HCT116 (cell line): ENCODE measurements at regions not wholly inside any gene's neighbourhood (a gene's known extent, or its start where the extent isn't known, plus 50 kb on each side); places are given as distances from the start of the nearest gene placed in this dataset.

Experiments used
- ATAC-seq: fragments of 200-7000 bp; cut with Tn5 transposase; 2 replicates; pipeline ENCODE4 v1.9.1; 2020; ENCODE audit warnings: mild to moderate bottlenecking, moderate library complexity
- BruUV-seq: library from RNA; stranded (reverse); fragments of 400-500 nt; replicated peaks from 2 replicates; lab custom pipeline; 2021; lab: Mats Ljungman, UMichigan
- CTCF ChIA-PET: fragments of 300-600 bp; sonication (Branson Sonifier 250); formaldehyde crosslinking; loops from one replicate; lab custom pipeline; 2021; ENCODE audit warnings: antibody characterized with exemption; lab: Charles Lee
- POLR2A ChIA-PET: fragments of 300-600, 350-600 bp; sonication (Branson Sonifier 250); formaldehyde crosslinking; loops from one replicate; lab custom pipeline; 2021; ENCODE audit warnings: antibody characterized with exemption; lab: Charles Lee
- RAD21 ChIA-PET, 2 experiments: fragments of 300-600 bp; sonication (Branson Sonifier 250); formaldehyde crosslinking; loops; one replicate each; lab custom pipeline; 2023; ENCODE audit warnings: low total read pairs in 2 of 2; ENCODE audit not compliant: uncharacterized antibody in 2 of 2, unreplicated experiment in 2 of 2, low non-redundant PET in 1 of 2; lab: Charles Lee
- DNase-seq: peaks from one replicate; pipeline ENCODE4 v3.0.0-alpha.2; 2010; ENCODE audit warnings: low read depth, low spot score
- H2AFZ ChIP-seq: fragments of 200-600 bp; shearing (Covaris generic), sonication (generic); 2 replicates; pipeline ENCODE4 v1.6.1; 2017; ENCODE audit warnings: low read depth, mixed run types, mixed read lengths, antibody characterized with exemption, low read length; ENCODE audit not compliant: poor library complexity, severe bottlenecking
- H3K27ac ChIP-seq: 2 replicates; pipeline ENCODE4 v1.5.1; 2012; ENCODE audit warnings: low read depth, low read length
- H3K27me3 ChIP-seq: fragments of 200-600 bp; sonication (generic); 2 replicates; pipeline ENCODE4 v1.6.1; 2016; ENCODE audit warnings: mixed run types, low read length, mixed read lengths; ENCODE audit not compliant: insufficient read depth
- H3K36me3 ChIP-seq, 2 experiments: fragments of 200-500 bp in 1 of 2; fragments of 200-600 bp in 1 of 2; sonication (Bioruptor generic) in 1 of 2; sonication (generic) in 1 of 2; 2 replicates each; pipeline versions ENCODE4 v1.5.1 to v1.6.1; 2014 to 2016; ENCODE audit warnings: low read length in 2 of 2, inconsistent platforms in 1 of 2, mixed read lengths in 1 of 2, mixed run types in 1 of 2; ENCODE audit not compliant: insufficient read depth in 2 of 2, control insufficient read depth in 1 of 2
- H3K4me1 ChIP-seq, 2 experiments: fragments of 200-600 bp in 1 of 2; sonication (generic) in 1 of 2; 2 replicates each; pipeline versions ENCODE4 v1.5.1 to v1.6.1; 2012 to 2017; ENCODE audit warnings: low read length in 2 of 2, inconsistent platforms in 1 of 2, mild to moderate bottlenecking in 1 of 2, mixed read lengths in 1 of 2, mixed run types in 1 of 2, moderate library complexity in 1 of 2; ENCODE audit not compliant: insufficient read depth in 2 of 2, control insufficient read depth in 1 of 2
- H3K4me2 ChIP-seq: fragments of 200-600 bp; sonication (generic); 2 replicates; pipeline ENCODE4 v1.6.1; 2017; ENCODE audit warnings: mixed run types, low read length, mixed read lengths
- H3K4me3 ChIP-seq, 2 experiments: fragments of 200-600 bp in 1 of 2; sonication (generic) in 1 of 2; replicated peaks in 1 of 2; 2 replicates each; pipeline ENCODE4 v1.5.1; 2011 to 2016; ENCODE audit warnings: low read length in 2 of 2, control low read depth in 1 of 2, low read depth in 1 of 2, mild to moderate bottlenecking in 1 of 2, mixed read lengths in 1 of 2, mixed run types in 1 of 2
- H3K79me2 ChIP-seq: fragments of 200-600 bp; sonication (generic); 2 replicates; pipeline ENCODE4 v1.6.1; 2017; ENCODE audit warnings: mild to moderate bottlenecking, mixed run types, low read length, moderate library complexity, mixed read lengths; ENCODE audit not compliant: insufficient read depth
- H3K9ac ChIP-seq: fragments of 200-600 bp; sonication (generic); 2 replicates; pipeline ENCODE4 v1.6.1; 2016; ENCODE audit warnings: low read length, mixed read lengths
- H3K9me2 ChIP-seq: fragments of 200-600 bp; sonication (generic), shearing (Covaris generic); 2 replicates; pipeline ENCODE4 v1.6.1; 2017; ENCODE audit warnings: mixed run types, mild to moderate bottlenecking, moderate library complexity; ENCODE audit not compliant: insufficient read depth
- H3K9me3 ChIP-seq, 2 experiments: fragments of 200-500 bp in 1 of 2; fragments of 200-600 bp in 1 of 2; sonication (Bioruptor generic) in 1 of 2; sonication (generic) in 1 of 2; 2 replicates each; pipeline ENCODE4 v1.6.1; 2014 to 2017; ENCODE audit warnings: low read length in 2 of 2, mixed read lengths in 2 of 2, inconsistent platforms in 1 of 2, low read depth in 1 of 2, mild to moderate bottlenecking in 1 of 2, mixed run types in 1 of 2, moderate library complexity in 1 of 2; ENCODE audit not compliant: control insufficient read depth in 1 of 2, insufficient read depth in 1 of 2
- H4K20me1 ChIP-seq: fragments of 200-600 bp; sonication (generic), shearing (Covaris generic); 2 replicates; pipeline ENCODE4 v1.6.1; 2017; ENCODE audit warnings: mixed run types, mild to moderate bottlenecking, moderate library complexity; ENCODE audit not compliant: insufficient read depth
- CEBPB ChIP-seq: IDR thresholded peaks from 2 replicates; pipeline ENCODE4 v1.6.1; 2012; ENCODE audit warnings: low read depth
- CTCF ChIP-seq, 3 experiments: fragments of 200-600 bp in 1 of 3; sonication (generic) in 1 of 3; IDR thresholded peaks in 2 of 3; conservative IDR thresholded peaks in 1 of 3; 2 replicates each; pipeline ENCODE4 v1.5.1; 2012 to 2017; ENCODE audit warnings: low read depth in 2 of 3, low read length in 2 of 3, antibody characterized with exemption in 1 of 3, borderline replicate concordance in 1 of 3, control low read depth in 1 of 3, mild to moderate bottlenecking in 1 of 3, mixed read lengths in 1 of 3, mixed run types in 1 of 3, moderate library complexity in 1 of 3; ENCODE audit not compliant: insufficient read depth in 1 of 3
- EZH2 ChIP-seq: fragments of 200-600 bp; sonication (generic); IDR thresholded peaks from 2 replicates; pipeline ENCODE4 v1.6.1; 2017; ENCODE audit warnings: antibody characterized with exemption, mixed run types
- JUND ChIP-seq: IDR thresholded peaks from 2 replicates; pipeline ENCODE4 v1.6.1; 2012
- POLR2AphosphoS5 ChIP-seq: IDR thresholded peaks from 2 replicates; pipeline ENCODE4 v1.6.1; 2011; ENCODE audit warnings: mild to moderate bottlenecking, low read depth, low read length, moderate library complexity
- RAD21 ChIP-seq: IDR thresholded peaks from 2 replicates; pipeline ENCODE4 v1.6.1; 2012; ENCODE audit warnings: low read depth, mild to moderate bottlenecking
- REST ChIP-seq: IDR thresholded peaks from 2 replicates; pipeline ENCODE4 v1.6.1; 2012; ENCODE audit warnings: low read depth
- intact Hi-C: fragments of 100-400 bp; cut with micrococcal nuclease; formaldehyde crosslinking; loops from 2 replicates; pipeline ENCODE4 v1.10.0; 2022

GRCh38 chrX:87397103-87397886, 120.3 kb upstream of the KLHL4 start:
- Histone ChIP-seq H3K4me2 (no peak overlapping the region), H2AFZ (no peak overlapping the region), H3K4me1 (no peaks in the 10 kb centered on the region), H3K4me3 (no peak overlapping the region), H3K79me2 (no peaks in the 10 kb centered on the region), H3K9ac (no peak overlapping the region), H3K27ac (no peak overlapping the region), H4K20me1 (no peaks in the 10 kb centered on the region), H3K9me3 (no peaks in the 10 kb centered on the region), H3K27me3 (no peaks in the 10 kb centered on the region), H3K36me3 (no peaks in the 10 kb centered on the region), H3K9me2 (no peaks in the 10 kb centered on the region)
- CTCF ChIA-PET, result no interaction called here
- DNase-seq (no peak), ATAC-seq (no peak)
- intact Hi-C loops, result no loop called here
- RAD21 ChIA-PET, result no interaction called here
- POLR2A ChIA-PET, result no interaction called here
- TF ChIP-seq RAD21, result no peak
- no peak for TF ChIP-seq POLR2AphosphoS5
- TF ChIP-seq CTCF (IDR thresholded peaks at IDR 0.05 in 2 of 3, conservative IDR thresholded peaks at IDR 0.05 in 1 of 3; ENCODE audit: borderline replicate concordance in 1 of 3, insufficient read depth in 1 of 3, low read depth in 2 of 3, low read length in 2 of 3), result no peak
- TF ChIP-seq EZH2, result no peak
- no peak for TF ChIP-seq CEBPB
- TF ChIP-seq JUND, result no peak
- no peak for TF ChIP-seq REST
- BruUV-seq, result no TSS peak
